SK-N-SH (cell line): ENCODE measurements at regions not wholly inside any gene's neighbourhood (a gene's known extent, or its start where the extent isn't known, plus 50 kb on each side); places are given as distances from the start of the nearest gene placed in this dataset.
"Not testable (repeated sequence)": the region's sequence is repeated elsewhere in the genome, so short reads cannot be mapped to it uniquely, and the experiment has no call there.

Source experiments
- CTCF ChIA-PET: fragments of 300-600, 350-600 bp; formaldehyde crosslinking; extraction: SDS; loops from one replicate; lab custom pipeline; 2021; lab: Yijun Ruan, JAX
- POLR2A ChIA-PET: fragments of 350-600 bp; sonication (Branson Sonifier 250); formaldehyde crosslinking; extraction: SDS; loops from one replicate; lab custom pipeline; 2020; ENCODE audit warnings: antibody characterized with exemption, inconsistent platforms; lab: Yijun Ruan, JAX
- DNase-seq: peaks from one replicate; pipeline ENCODE4 v3.0.0; 2012
- H2AFZ ChIP-seq: fragments of 200-600 bp; sonication (generic); 2 replicates; pipeline ENCODE4 v1.8.1; 2016; ENCODE audit warnings: antibody characterized with exemption, mild to moderate bottlenecking, low read depth
- H3F3A ChIP-seq: fragments of 200-600 bp; sonication (generic); replicated peaks from 2 replicates; pipeline ENCODE3; 2016; ENCODE audit warnings: antibody characterized with exemption, mild to moderate bottlenecking; ENCODE audit not compliant: insufficient read depth
- H3K27ac ChIP-seq, 2 experiments: fragments of 200-500 bp in 1 of 2; fragments of 200-600 bp in 1 of 2; sonication (Bioruptor generic) in 1 of 2; sonication (generic), shearing (Covaris generic) in 1 of 2; 2 replicates each; pipeline versions ENCODE4 v1.5.1 to v1.6.1; 2014 to 2016; ENCODE audit warnings: low read depth in 2 of 2, inconsistent platforms in 1 of 2, low read length in 1 of 2, mild to moderate bottlenecking in 1 of 2, mixed read lengths in 1 of 2
- H3K27me3 ChIP-seq: fragments of 200-600 bp; sonication (generic), shearing (Covaris generic); 2 replicates; pipeline ENCODE4 v1.6.1; 2016; ENCODE audit warnings: mixed run types; ENCODE audit not compliant: insufficient read depth
- H3K36me3 ChIP-seq, 2 experiments: fragments of 200-500 bp in 1 of 2; fragments of 200-600 bp in 1 of 2; sonication (Bioruptor generic) in 1 of 2; sonication (generic) in 1 of 2; replicated peaks in 1 of 2; 2 replicates each; pipeline versions ENCODE3 to v1.5.1; 2014 to 2016; ENCODE audit warnings: low read length in 1 of 2, mild to moderate bottlenecking in 1 of 2; ENCODE audit not compliant: insufficient read depth in 2 of 2, control insufficient read depth in 1 of 2
- H3K4me1 ChIP-seq, 2 experiments: fragments of 200-500 bp in 1 of 2; fragments of 200-600 bp in 1 of 2; sonication (Bioruptor generic) in 1 of 2; sonication (generic), shearing (Covaris generic) in 1 of 2; 2 replicates each; pipeline versions ENCODE4 v1.5.1 to v1.6.1; 2014 to 2016; ENCODE audit warnings: low read depth in 1 of 2, low read length in 1 of 2, mixed run types in 1 of 2; ENCODE audit not compliant: insufficient read depth in 2 of 2, control insufficient read depth in 1 of 2
- H3K4me2 ChIP-seq: fragments of 200-600 bp; sonication (generic), shearing (Covaris generic); 2 replicates; pipeline ENCODE4 v1.6.1; 2017; ENCODE audit warnings: mixed run types
- H3K4me3 ChIP-seq, 2 experiments: fragments of 200-500 bp in 1 of 2; fragments of 200-600 bp in 1 of 2; sonication (Bioruptor generic) in 1 of 2; sonication (generic), shearing (Covaris generic) in 1 of 2; 2 replicates each; pipeline versions ENCODE4 v1.5.1 to v1.8.1; 2014 to 2016; ENCODE audit warnings: low read depth in 2 of 2, inconsistent platforms in 1 of 2, low read length in 1 of 2, mild to moderate bottlenecking in 1 of 2, mixed read lengths in 1 of 2, moderate library complexity in 1 of 2
- H3K79me2 ChIP-seq: fragments of 200-600 bp; sonication (generic); 2 replicates; pipeline ENCODE4 v1.8.1; 2017; ENCODE audit warnings: mild to moderate bottlenecking; ENCODE audit not compliant: insufficient read depth
- H3K9ac ChIP-seq: fragments of 200-600 bp; sonication (generic); 2 replicates; pipeline ENCODE4 v1.6.1; 2017; ENCODE audit warnings: mixed run types
- H3K9me2 ChIP-seq: fragments of 200-600 bp; sonication (generic); 2 replicates; pipeline ENCODE4 v1.6.1; 2017; ENCODE audit warnings: mixed run types
- H3K9me3 ChIP-seq: fragments of 200-600 bp; sonication (generic); 2 replicates; pipeline ENCODE4 v1.6.1; 2017; ENCODE audit warnings: mixed run types, mild to moderate bottlenecking, moderate library complexity
- H4K20me1 ChIP-seq: fragments of 200-600 bp; sonication (generic); 2 replicates; pipeline ENCODE4 v1.6.1; 2017; ENCODE audit warnings: mild to moderate bottlenecking, mixed run types; ENCODE audit not compliant: insufficient read depth
- CHD2 ChIP-seq: fragments of 150-350 bp; IDR thresholded peaks from 2 replicates; pipeline ENCODE4 v1.6.1; 2018; ENCODE audit warnings: low read length; ENCODE audit not compliant: partially characterized antibody
- CTCF ChIP-seq: fragments of 200-600 bp; sonication (generic); IDR thresholded peaks from 2 replicates; pipeline ENCODE4 v1.6.1; 2017; ENCODE audit warnings: antibody characterized with exemption, mild to moderate bottlenecking, moderate library complexity
- ELF1 ChIP-seq: IDR thresholded peaks from 2 replicates; pipeline ENCODE4 v1.4.0; 2012
- EP300 ChIP-seq, 2 experiments: IDR thresholded peaks; 2 replicates each; pipeline versions ENCODE4 v1.4.0 to v1.6.1; 2012; ENCODE audit warnings: borderline replicate concordance in 1 of 2, low read depth in 1 of 2, low read length in 1 of 2
- FOSL2 ChIP-seq: IDR thresholded peaks from 2 replicates; pipeline ENCODE4 v1.4.0; 2012; ENCODE audit warnings: low read depth, mild to moderate bottlenecking, moderate library complexity, borderline replicate concordance
- FOXJ3 ChIP-seq: sonication (generic); formaldehyde crosslinking; IDR thresholded peaks from 2 replicates; pipeline ENCODE4 v1.5.1; 2020; ENCODE audit warnings: mild to moderate bottlenecking, missing genetic modification reagents
- GABPA ChIP-seq: IDR thresholded peaks from 2 replicates; pipeline ENCODE4 v1.4.0; 2012; ENCODE audit warnings: low read depth, mild to moderate bottlenecking
- GATA2 ChIP-seq: sonication (generic); formaldehyde crosslinking; IDR thresholded peaks from 2 replicates; pipeline ENCODE4 v1.5.0; 2020; ENCODE audit warnings: mild to moderate bottlenecking, missing genetic modification reagents
- JUND ChIP-seq: IDR thresholded peaks from 2 replicates; pipeline ENCODE4 v1.4.0; 2012
- MAX ChIP-seq: IDR thresholded peaks from 2 replicates; pipeline ENCODE4 v1.4.0; 2012; ENCODE audit warnings: low read depth
- MEF2A ChIP-seq: IDR thresholded peaks from 2 replicates; pipeline ENCODE4 v1.4.0; 2012; ENCODE audit warnings: low read depth, borderline replicate concordance
- NFIC ChIP-seq: IDR thresholded peaks from 2 replicates; pipeline ENCODE4 v1.4.0; 2012; ENCODE audit warnings: borderline replicate concordance
- NRF1 ChIP-seq: IDR thresholded peaks from 2 replicates; pipeline ENCODE4 v1.6.1; 2012; ENCODE audit warnings: low read depth, mild to moderate bottlenecking, low read length
- RAD21 ChIP-seq: IDR thresholded peaks from 2 replicates; pipeline ENCODE4 v1.6.1; 2012; ENCODE audit warnings: mild to moderate bottlenecking, low read length
- RCOR1 ChIP-seq: fragments of 150-350 bp; IDR thresholded peaks from 2 replicates; pipeline ENCODE4 v1.6.1; 2017; ENCODE audit warnings: antibody characterized with exemption, low read length
- RXRA ChIP-seq: IDR thresholded peaks from 2 replicates; pipeline ENCODE4 v1.4.0; 2012; ENCODE audit warnings: low read depth, mild to moderate bottlenecking, borderline replicate concordance
- SIN3A ChIP-seq: IDR thresholded peaks from 2 replicates; pipeline ENCODE4 v1.6.1; 2012; ENCODE audit warnings: low read depth, mild to moderate bottlenecking, low read length, moderate library complexity, borderline replicate concordance
- TAF1 ChIP-seq: IDR thresholded peaks from 2 replicates; pipeline ENCODE4 v1.6.1; 2012; ENCODE audit warnings: low read depth, mild to moderate bottlenecking, low read length, moderate library complexity, borderline replicate concordance
- TEAD4 ChIP-seq: IDR thresholded peaks from 2 replicates; pipeline ENCODE4 v1.4.0; 2012; ENCODE audit warnings: mild to moderate bottlenecking, borderline replicate concordance; ENCODE audit not compliant: insufficient read depth
- USF2 ChIP-seq: fragments of 150-350 bp; IDR thresholded peaks from 2 replicates; pipeline ENCODE4 v1.6.1; 2017; ENCODE audit warnings: antibody characterized with exemption, low read length, low read depth, borderline replicate concordance
- WGBS: methylation state at CpG from one replicate; pipeline ENCODE4 v1.1.6; 2017; ENCODE audit warnings: low lambda C conversion rate; 5-methylcytosine and 5-hydroxymethylcytosine counted together

- Histone ChIP-seq H3K4me2 (no peak overlapping the region), H3K4me1 (no peaks in the 10 kb centered on the region), H3K36me3 (no peaks in the 10 kb centered on the region), H3K9ac (no peak overlapping the region), H4K20me1 (no peaks in the 10 kb centered on the region), H3K27me3 (no peaks in the 10 kb centered on the region)
- DNase-seq, result no peak
- TF ChIP-seq FOSL2 (no peak), JUND (no peak), TEAD4 (no peak), ELF1 (no peak), CTCF (no peak), MAX (no peak), FOXJ3 (CRISPR knock-in tag) (no peak), USF2 (no peak), EP300 (IDR thresholded peaks at IDR 0.05; ENCODE audit: borderline replicate concordance in 1 of 2, low read depth in 1 of 2, low read length in 1 of 2) (no peak)
- TF ChIP-seq, all 33 proteins: peak for 0
- 53% methylated on average over 2 of the region's 2 CpGs for WGBS
- no peaks in the 10 kb centered on the region for H3K9me2 ChIP-seq
- CTCF ChIA-PET, result no interaction called here
- no peak overlapping the region for H2AFZ ChIP-seq
- POLR2A ChIA-PET, result no interaction called here
- no peaks in the 10 kb centered on the region for H3K79me2 ChIP-seq
- H3K9me3 ChIP-seq, result no peaks in the 10 kb centered on the region
- no peaks in the 10 kb centered on the region for H3F3A ChIP-seq
- no peak overlapping the region for H3K4me3 ChIP-seq
- no peak overlapping the region for H3K27ac ChIP-seq
Observed at GRCh38 chr13:104510422-104510821, 1444.2 kb upstream of the SLC10A2 start.

- H3F3A ChIP-seq, H3K9me3 ChIP-seq, H4K20me1 ChIP-seq, H3K27me3 ChIP-seq, H3K4me3 ChIP-seq, H3K4me1 ChIP-seq, H3K36me3 ChIP-seq, H3K27ac ChIP-seq, CTCF ChIA-PET, DNase-seq, H3K9me2 ChIP-seq, H2AFZ ChIP-seq, H3K9ac ChIP-seq, POLR2A ChIA-PET, H3K4me2 ChIP-seq, H3K79me2 ChIP-seq: not testable (repeated sequence)
- WGBS, result 18% methylated on average over 1 of the region's 1 CpG
Observed at GRCh38 chr13:104493502-104493901, 1427.3 kb upstream of the SLC10A2 start.

GRCh38 chr13:104491916-104492315 lies 1425.7 kb upstream of the SLC10A2 start:
- ChIA-PET POLR2A (interaction anchor here (0.6 kb wide), 1 partner anchor 57 kb away, joined by 3 read pairs; no protein-coding TSS in a partner anchor), CTCF (no interaction called here)
- WGBS, result 31% methylated on average over 5 of the region's 5 CpGs
- Histone ChIP-seq H3K9ac (no peak overlapping the region), H3K27me3 (no peaks in the 10 kb centered on the region), H3K4me3 (no peak overlapping the region), H3K79me2 (no peaks in the 10 kb centered on the region), H3K4me2 (no peak overlapping the region), H3K27ac (no peak overlapping the region), H3F3A (no peaks in the 10 kb centered on the region), H4K20me1 (no peaks in the 10 kb centered on the region), H3K4me1 (no peaks in the 10 kb centered on the region), H2AFZ (no peak overlapping the region), H3K9me2 (no peaks in the 10 kb centered on the region), H3K36me3 (no peaks in the 10 kb centered on the region), H3K9me3 (no peaks in the 10 kb centered on the region)
- no peak for DNase-seq
- TF ChIP-seq RXRA (no peak), TAF1 (no peak), CTCF (no peak), GABPA (no peak), MEF2A (no peak), RCOR1 (no peak), SIN3A (no peak), RAD21 (no peak), TEAD4 (no peak), NRF1 (no peak), GATA2 (CRISPR knock-in tag) (no peak), CHD2 (no peak), FOSL2 (no peak), NFIC (no peak)
